Trophoblast cell (in vitro differentiated cells and primary cell): ENCODE measurements at regions not wholly inside any gene's neighbourhood (a gene's known extent, or its start where the extent isn't known, plus 50 kb on each side); places are given as distances from the start of the nearest gene placed in this dataset.

ENCODE experiments used
- DNase-seq, 2 donors: peaks; one replicate each; pipeline ENCODE4 v3.0.0-alpha.2; 2016
- H2AFZ ChIP-seq: 2 replicates; pipeline ENCODE4 v1.6.1; 2013; ENCODE audit warnings: low read length, moderate library complexity, mild to moderate bottlenecking; ENCODE audit not compliant: insufficient read depth, poor library complexity
- H2AK5ac ChIP-seq: 2 replicates; pipeline ENCODE4 v1.6.1; 2013; ENCODE audit warnings: mild to moderate bottlenecking, low read length
- H2BK120ac ChIP-seq: 2 replicates; pipeline ENCODE4 v1.6.1; 2013; ENCODE audit warnings: low read length, mild to moderate bottlenecking, moderate library complexity; ENCODE audit not compliant: insufficient read depth, poor library complexity
- H2BK12ac ChIP-seq: 2 replicates; pipeline ENCODE4 v1.6.1; 2013; ENCODE audit warnings: mild to moderate bottlenecking, low read length, moderate library complexity
- H2BK5ac ChIP-seq: 2 replicates; pipeline ENCODE4 v1.6.1; 2013; ENCODE audit warnings: low read length, low read depth, moderate library complexity, mild to moderate bottlenecking; ENCODE audit not compliant: poor library complexity
- H3K14ac ChIP-seq: 2 replicates; pipeline ENCODE4 v1.6.1; 2013; ENCODE audit warnings: mild to moderate bottlenecking, low read length
- H3K18ac ChIP-seq: 2 replicates; pipeline ENCODE4 v1.6.1; 2013; ENCODE audit warnings: mild to moderate bottlenecking, low read length
- H3K23ac ChIP-seq: 2 replicates; pipeline ENCODE4 v1.6.1; 2013; ENCODE audit warnings: low read length
- H3K27ac ChIP-seq: 2 replicates; pipeline ENCODE4 v1.5.1; 2013; ENCODE audit warnings: low read depth, mild to moderate bottlenecking, inconsistent platforms, low read length, moderate library complexity
- H3K27me3 ChIP-seq: 2 replicates; pipeline ENCODE4 v1.6.1; 2013; ENCODE audit warnings: inconsistent platforms, mild to moderate bottlenecking, low read length, moderate library complexity; ENCODE audit not compliant: insufficient read depth
- H3K36me3 ChIP-seq, 2 experiments: 1 replicate in 1 of 2; 2 replicates in 1 of 2; pipeline ENCODE4 v1.6.1; 2013; ENCODE audit warnings: low read length in 2 of 2, mild to moderate bottlenecking in 2 of 2, moderate library complexity in 1 of 2; ENCODE audit not compliant: insufficient read depth in 2 of 2, control insufficient read depth in 1 of 2
- H3K4ac ChIP-seq: 2 replicates; pipeline ENCODE4 v1.6.1; 2013; ENCODE audit warnings: low read depth, mild to moderate bottlenecking, low read length, moderate library complexity
- H3K4me1 ChIP-seq, 2 experiments: 1 replicate in 1 of 2; 2 replicates in 1 of 2; pipeline ENCODE4 v1.6.1; 2013; ENCODE audit warnings: low read length in 2 of 2, mild to moderate bottlenecking in 2 of 2, moderate library complexity in 1 of 2; ENCODE audit not compliant: insufficient read depth in 2 of 2, control insufficient read depth in 1 of 2
- H3K4me2 ChIP-seq: 2 replicates; pipeline ENCODE4 v1.6.1; 2013; ENCODE audit warnings: inconsistent platforms, mild to moderate bottlenecking, low read length, moderate library complexity
- H3K4me3 ChIP-seq: 2 replicates; pipeline ENCODE4 v1.5.1; 2013; ENCODE audit warnings: mild to moderate bottlenecking, low read depth, low read length, inconsistent platforms
- H3K79me1 ChIP-seq: one replicate; pipeline ENCODE4 v1.6.1; 2013; ENCODE audit warnings: low read length
- H3K79me2 ChIP-seq: 2 replicates; pipeline ENCODE4 v1.6.1; 2013; ENCODE audit warnings: low read length, mild to moderate bottlenecking; ENCODE audit not compliant: control insufficient read depth, insufficient read depth, poor library complexity
- H3K9ac ChIP-seq: 2 replicates; pipeline ENCODE4 v1.6.1; 2013; ENCODE audit warnings: mild to moderate bottlenecking, low read length
- H3K9me3 ChIP-seq: 2 replicates; pipeline ENCODE4 v1.6.1; 2013; ENCODE audit warnings: low read depth, mild to moderate bottlenecking, control low read depth, inconsistent platforms, low read length; ENCODE audit not compliant: insufficient read depth
- H4K12ac ChIP-seq: 2 replicates; pipeline ENCODE4 v1.6.1; 2013; ENCODE audit warnings: low read depth, mild to moderate bottlenecking, low read length, moderate library complexity
- H4K8ac ChIP-seq: 2 replicates; pipeline ENCODE4 v1.6.1; 2013; ENCODE audit warnings: low read depth, mild to moderate bottlenecking, low read length, moderate library complexity
- H4K91ac ChIP-seq: one replicate; pipeline ENCODE4 v1.6.1; 2013; ENCODE audit warnings: low read depth, mild to moderate bottlenecking, low read length, moderate library complexity
- WGBS: extraction: QIAGEN DNeasy Blood & Tissue Kit; methylation state at CpG from one replicate; pipeline ENCODE4 v1.1.7; 2013; ENCODE audit warnings: missing lambda C conversion rate; ENCODE audit not compliant: insufficient read length, insufficient coverage; ENCODE audit errors: extremely low coverage; 5-methylcytosine and 5-hydroxymethylcytosine counted together

DNA sequence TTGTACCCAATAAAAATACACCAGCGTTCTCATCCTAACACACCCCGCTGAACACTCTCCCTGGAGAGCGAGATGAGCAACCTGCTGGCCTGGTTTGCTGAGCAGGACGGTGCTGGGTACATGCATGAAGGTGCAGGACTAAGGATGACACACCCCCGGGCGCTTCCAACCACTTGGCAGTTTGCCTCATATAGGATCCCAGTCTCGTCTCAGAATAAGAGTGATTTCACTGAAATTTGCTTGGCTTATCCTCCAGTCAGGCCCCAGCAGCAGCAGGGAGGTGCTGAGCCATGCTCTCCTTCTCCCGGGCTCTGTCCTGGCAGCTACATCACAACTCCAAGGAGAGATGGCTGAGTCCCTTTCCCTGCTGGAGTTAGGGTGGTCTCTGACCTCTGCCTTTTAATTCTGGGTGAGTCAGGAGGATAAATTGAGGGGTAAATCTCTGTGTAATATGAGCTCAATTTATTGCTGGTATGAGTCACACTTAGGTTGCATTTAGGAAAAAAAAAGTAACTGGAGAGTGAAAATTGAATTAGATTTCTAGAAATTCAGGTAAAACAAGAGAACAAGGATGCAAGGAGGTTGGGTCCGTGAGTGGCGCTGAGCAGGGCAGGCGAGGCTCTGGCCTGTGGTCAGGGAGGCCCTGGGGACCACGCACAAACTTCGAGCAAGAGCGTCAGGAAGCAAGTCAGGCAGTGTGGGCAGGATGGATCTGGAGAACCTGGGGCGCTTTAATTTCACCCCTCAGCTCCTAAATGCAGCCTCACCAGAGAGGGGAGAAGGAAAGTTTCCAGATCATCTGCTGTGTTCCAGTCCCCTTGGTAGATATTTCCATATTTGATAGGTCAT is 974.0 kb downstream of the TBC1D22A start:
- no peak overlapping the region for H4K12ac ChIP-seq
- no peak for DNase-seq
- H3K4me1 ChIP-seq, result no peaks in the 10 kb centered on the region
- H3K14ac ChIP-seq, result no peak overlapping the region
- no peaks in the 10 kb centered on the region for H3K36me3 ChIP-seq
- H3K79me2 ChIP-seq, result no peaks in the 10 kb centered on the region
- H3K4ac ChIP-seq, result no peak overlapping the region
- H4K8ac ChIP-seq, result no peak overlapping the region
- H3K4me3 ChIP-seq, result peak overlapping the region; percentile 36
- no peak overlapping the region for H2BK5ac ChIP-seq
- no peaks in the 10 kb centered on the region for H3K27me3 ChIP-seq
- H3K9ac ChIP-seq, result no peak overlapping the region
- no peak overlapping the region for H3K23ac ChIP-seq
- H3K18ac ChIP-seq, result no peak overlapping the region
- no peaks in the 10 kb centered on the region for H3K79me1 ChIP-seq
- H3K9me3 ChIP-seq, result peaks cover 9% of the 10 kb centered on the region
- no peak overlapping the region for H2AK5ac ChIP-seq
- H2BK120ac ChIP-seq, result no peak overlapping the region
- no peak overlapping the region for H2AFZ ChIP-seq
- no peak overlapping the region for H3K27ac ChIP-seq
- no peak overlapping the region for H4K91ac ChIP-seq
- H3K4me2 ChIP-seq, result no peak overlapping the region
- H2BK12ac ChIP-seq, result no peak overlapping the region
- no CpG with 5 or more reads among the region's 15 CpGs for WGBS

DNA sequence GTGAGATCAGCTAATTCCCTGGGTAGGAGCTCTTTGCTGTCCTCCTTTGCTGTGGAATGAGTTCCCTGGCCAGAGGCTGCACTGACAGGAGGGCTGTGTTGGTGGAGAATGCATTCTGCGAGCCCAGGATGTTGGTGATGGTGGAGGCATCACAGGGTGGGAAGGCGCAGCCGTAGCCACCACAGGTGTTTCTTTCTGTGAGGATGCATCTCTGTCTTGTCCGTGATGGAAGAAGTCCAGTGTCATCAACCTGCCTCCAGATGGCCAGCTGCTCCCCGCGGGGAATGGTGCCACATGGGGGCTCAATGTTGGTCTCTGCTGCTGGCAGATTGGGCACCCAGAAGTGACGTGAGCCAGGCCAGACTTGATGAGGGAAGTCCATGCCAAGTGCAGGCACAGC is 972.1 kb downstream of the TBC1D22A start:
- Histone ChIP-seq H3K4ac (no peak overlapping the region), H3K9me3 (peaks cover 9% of the 10 kb centered on the region), H3K27me3 (no peaks in the 10 kb centered on the region), H2BK120ac (no peak overlapping the region), H3K79me2 (no peaks in the 10 kb centered on the region), H3K18ac (no peak overlapping the region), H3K4me1 (no peaks in the 10 kb centered on the region), H2AFZ (no peak overlapping the region), H3K9ac (no peak overlapping the region), H2AK5ac (no peak overlapping the region), H3K27ac (no peak overlapping the region), H2BK12ac (no peak overlapping the region), H2BK5ac (no peak overlapping the region), H4K12ac (no peak overlapping the region), H3K79me1 (no peaks in the 10 kb centered on the region), H4K8ac (no peak overlapping the region), H3K4me2 (no peak overlapping the region), H3K14ac (no peak overlapping the region), H3K36me3 (no peaks in the 10 kb centered on the region), H3K23ac (no peak overlapping the region), H4K91ac (no peak overlapping the region), H3K4me3 (no peak overlapping the region)
- no CpG with 5 or more reads among the region's 7 CpGs for WGBS
- DNase-seq, result no peak

DNA sequence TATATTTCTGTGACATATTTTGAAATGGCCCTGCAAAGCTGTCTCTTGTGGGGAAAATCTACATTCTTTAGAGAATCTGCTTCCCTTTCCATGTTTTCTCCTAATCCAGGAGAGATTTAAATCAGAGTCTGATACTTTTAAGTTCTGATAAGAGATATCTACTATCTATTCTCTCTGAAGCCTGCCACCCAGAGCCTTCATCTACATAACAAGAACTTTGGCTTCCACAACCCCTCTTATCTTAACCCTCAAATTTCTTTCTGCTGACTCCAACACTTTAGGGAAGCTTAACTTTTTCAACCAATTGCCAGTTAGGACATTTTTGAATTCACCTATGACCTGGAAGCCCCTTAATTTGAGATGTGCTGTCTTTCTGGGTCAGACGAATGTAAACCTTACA is 965.2 kb downstream of the TBC1D22A start:
- H2AK5ac ChIP-seq, result no peak overlapping the region
- H4K91ac ChIP-seq, result no peak overlapping the region
- no peak overlapping the region for H2BK5ac ChIP-seq
- H3K14ac ChIP-seq, result no peak overlapping the region
- no peak overlapping the region for H2AFZ ChIP-seq
- no peaks in the 10 kb centered on the region for H3K9me3 ChIP-seq
- H3K4ac ChIP-seq, result no peak overlapping the region
- no peak overlapping the region for H3K18ac ChIP-seq
- no peaks in the 10 kb centered on the region for H3K27me3 ChIP-seq
- H4K8ac ChIP-seq, result no peak overlapping the region
- no peak overlapping the region for H3K23ac ChIP-seq
- H3K4me1 ChIP-seq, result no peaks in the 10 kb centered on the region
- no peak overlapping the region for H3K27ac ChIP-seq
- no peak for DNase-seq
- H3K36me3 ChIP-seq, result no peaks in the 10 kb centered on the region
- H3K79me1 ChIP-seq, result no peaks in the 10 kb centered on the region
- no peaks in the 10 kb centered on the region for H3K79me2 ChIP-seq
- H3K4me3 ChIP-seq, result no peak overlapping the region
- no CpG with 5 or more reads among the region's 1 CpG for WGBS
- H3K4me2 ChIP-seq, result no peak overlapping the region
- no peak overlapping the region for H3K9ac ChIP-seq
- H2BK12ac ChIP-seq, result no peak overlapping the region
- H4K12ac ChIP-seq, result no peak overlapping the region
- H2BK120ac ChIP-seq, result no peak overlapping the region

DNA sequence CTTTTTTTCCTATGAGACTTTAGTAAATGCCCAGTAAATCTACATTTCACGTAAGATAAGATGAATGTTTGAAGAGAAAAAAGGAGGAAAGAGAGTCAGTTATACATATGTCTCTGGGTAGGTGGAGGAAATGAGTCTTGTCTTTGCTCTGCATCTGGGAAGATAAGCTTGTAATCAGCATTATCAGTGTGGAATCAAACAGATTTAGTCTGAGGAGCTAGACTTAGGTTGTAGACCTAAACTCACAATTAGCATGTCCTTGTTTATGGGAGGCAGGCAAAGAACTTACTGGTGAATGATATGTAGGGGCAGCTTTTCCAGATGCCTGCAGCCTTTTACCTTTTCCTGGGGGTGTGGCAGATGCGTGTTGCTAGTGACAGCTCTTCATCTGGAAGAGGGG is 962.3 kb downstream of the TBC1D22A start:
- H3K4me2 ChIP-seq, result no peak overlapping the region
- H3K4me1 ChIP-seq, result no peaks in the 10 kb centered on the region
- no peaks in the 10 kb centered on the region for H3K79me2 ChIP-seq
- no peak overlapping the region for H3K27ac ChIP-seq
- H2BK5ac ChIP-seq, result no peak overlapping the region
- no CpG with 5 or more reads among the region's 2 CpGs for WGBS
- H3K4ac ChIP-seq, result no peak overlapping the region
- H2BK12ac ChIP-seq, result no peak overlapping the region
- no peak overlapping the region for H2BK120ac ChIP-seq
- no peak overlapping the region for H4K91ac ChIP-seq
- H3K18ac ChIP-seq, result no peak overlapping the region
- H3K23ac ChIP-seq, result no peak overlapping the region
- no peak overlapping the region for H2AK5ac ChIP-seq
- no peaks in the 10 kb centered on the region for H3K36me3 ChIP-seq
- no peak overlapping the region for H3K4me3 ChIP-seq
- no peaks in the 10 kb centered on the region for H3K9me3 ChIP-seq
- H3K14ac ChIP-seq, result no peak overlapping the region
- H3K9ac ChIP-seq, result no peak overlapping the region
- H4K12ac ChIP-seq, result no peak overlapping the region
- H4K8ac ChIP-seq, result no peak overlapping the region
- no peaks in the 10 kb centered on the region for H3K79me1 ChIP-seq
- H3K27me3 ChIP-seq, result no peaks in the 10 kb centered on the region
- no peak overlapping the region for H2AFZ ChIP-seq
- no peak for DNase-seq
